HG02943 (cell line): ENCODE measurements at regions not wholly inside any gene's neighbourhood (a gene's known extent, or its start where the extent isn't known, plus 50 kb on each side); places are given as distances from the start of the nearest gene placed in this dataset.

Source experiments
- ATAC-seq: cut with Tn5 transposase; IDR thresholded peaks from one replicate; pipeline ENCODE4 v1.9.1; 2021; ENCODE audit warnings: mild to moderate bottlenecking, low read depth, moderate library complexity; ENCODE audit not compliant: unreplicated experiment

- no peak for ATAC-seq
These were observed 235.6 kb upstream of the JADE1 start for GRCh38 chr4:128573781-128574508.

GRCh38 chr4:128572778-128573241 lies 236.7 kb upstream of the JADE1 start:
- ATAC-seq, result no peak

- no peak for ATAC-seq
These were observed 237.8 kb upstream of the JADE1 start for GRCh38 chr4:128571747-128572146.

GRCh38 chr4:128570387-128570975 lies 239.0 kb upstream of the JADE1 start:
- no peak for ATAC-seq

GRCh38 chr4:128566693-128567092 lies 242.8 kb upstream of the JADE1 start:
- no peak for ATAC-seq

- ATAC-seq, result no peak
These were observed 243.8 kb upstream of the JADE1 start for GRCh38 chr4:128565565-128566186.

GRCh38 chr4:128565054-128565453 lies 244.4 kb upstream of the JADE1 start:
- no peak for ATAC-seq

- ATAC-seq, result no peak
These were observed 245.3 kb upstream of the JADE1 start for GRCh38 chr4:128564081-128564630.

- ATAC-seq, result no peak
These were observed 248.6 kb upstream of the JADE1 start for GRCh38 chr4:128560754-128561495.

- no peak for ATAC-seq
These were observed 250.4 kb upstream of the JADE1 start for GRCh38 chr4:128558896-128559679.

GRCh38 chr4:128556756-128557155 lies 252.7 kb upstream of the JADE1 start:
- ATAC-seq, result no peak

- ATAC-seq, result no peak
These were observed 255.6 kb upstream of the JADE1 start for GRCh38 chr4:128553686-128554515.

- no peak for ATAC-seq
These were observed 257.0 kb upstream of the JADE1 start for GRCh38 chr4:128552586-128552907.

GRCh38 chr4:128551280-128551679 lies 258.2 kb upstream of the JADE1 start:
- ATAC-seq, result no peak

- ATAC-seq, result no peak
These were observed 259.4 kb upstream of the JADE1 start for GRCh38 chr4:128550060-128550459.

- no peak for ATAC-seq
These were observed 259.9 kb upstream of the JADE1 start for GRCh38 chr4:128549636-128550035.

- ATAC-seq, result no peak
These were observed 260.8 kb upstream of the PGRMC2 start for GRCh38 chr4:128548381-128548780.

GRCh38 chr4:128544272-128544671 lies 256.7 kb upstream of the PGRMC2 start:
- ATAC-seq, result no peak

GRCh38 chr4:128543696-128544095 lies 256.1 kb upstream of the PGRMC2 start:
- no peak for ATAC-seq
